ENCODE measurements at regions not wholly inside any gene's neighbourhood (a gene's known extent, or its start where the extent isn't known, plus 50 kb on each side); places are given as distances from the start of the nearest gene placed in this dataset.

DNA sequence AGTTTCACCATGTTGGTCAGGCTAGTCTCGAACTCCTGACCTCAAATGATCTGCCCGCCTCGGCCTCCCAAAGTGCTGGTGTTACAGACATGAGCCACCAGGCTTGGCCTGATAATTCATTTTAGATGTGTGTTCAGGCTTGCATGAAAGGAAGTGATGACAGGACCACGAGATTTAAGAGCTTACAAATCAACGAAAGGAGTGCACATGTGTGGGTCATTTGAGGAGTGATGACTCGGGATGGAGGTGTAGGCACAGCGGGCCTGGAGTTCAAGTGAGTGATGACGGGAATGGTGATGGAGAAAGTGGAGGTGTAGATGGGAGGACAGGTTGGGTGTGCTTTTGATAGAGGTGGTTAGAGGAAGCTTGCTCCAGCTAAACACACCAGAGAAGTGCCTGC is 742.4 kb downstream of the GALR1 start:
- H3K27me3 Mint-ChIP-seq, result peaks cover 0 to 2% of the 10 kb centered on the region in 2 donors
- DNase-seq, result no peak
- H3K27ac ChIP-seq (ENCODE audit: low read length), result no peak overlapping the region
- ChIA-PET POLR2A (no interaction called here), CTCF (interaction anchor here in 1 of 2 donors (0.6 kb wide), 1 partner anchor 338 kb away, joined by 4 read pairs; no protein-coding TSS in a partner anchor)
- no peaks in the 10 kb centered on the region for H3K4me1 Mint-ChIP-seq
- H3K4me3 Mint-ChIP-seq, result no peak overlapping the region
- peaks cover 0 to 16% (median 0%) of the 10 kb centered on the region in 3 donors for H3K9me3 Mint-ChIP-seq
- H3K36me3 ChIP-seq (ENCODE audit: control insufficient read depth in 2 of 2, extremely low read depth in 1 of 2, insufficient read depth in 1 of 2, low read length in 1 of 2), result no peaks in the 10 kb centered on the region
- H3K4me1 ChIP-seq (ENCODE audit: control insufficient read depth in 1 of 2, extremely low read depth in 1 of 2, insufficient read depth in 2 of 2, low read length in 2 of 2), result no peaks in the 10 kb centered on the region
- no peaks in the 10 kb centered on the region for H3K36me3 Mint-ChIP-seq
- WGBS (ENCODE audit: insufficient coverage), result 82% methylated on average over 8 of the region's 8 CpGs
- no peak overlapping the region for H3K4me3 ChIP-seq (ENCODE audit: control insufficient read depth in 1 of 2, extremely low read depth in 1 of 2, low read length in 1 of 2)
- ATAC-seq (replicated peaks in 1 of 4), result no peak
- H3K9me3 ChIP-seq, result no peaks in the 10 kb centered on the region
- H3K27me3 ChIP-seq (replicated peaks in 1 of 2; ENCODE audit: control insufficient read depth in 2 of 2, extremely low read depth in 1 of 2, insufficient read depth in 2 of 2, low read length in 1 of 2), result no peaks in the 10 kb centered on the region
- H3K27ac Mint-ChIP-seq, result no peak overlapping the region

GRCh38 chr18:77993188-77993981 is 743.7 kb downstream of the GALR1 start:
- Mint-ChIP-seq H3K27me3 (peaks cover 0 to 3% of the 10 kb centered on the region in 2 donors), H3K27ac (no peak overlapping the region), H3K9me3 (peaks cover 0 to 16% (median 0%) of the 10 kb centered on the region in 3 donors), H3K36me3 (no peaks in the 10 kb centered on the region), H3K4me1 (no peaks in the 10 kb centered on the region), H3K4me3 (no peak overlapping the region)
- POLR2A ChIA-PET, result no interaction called here
- Histone ChIP-seq H3K4me1 (ENCODE audit: control insufficient read depth in 1 of 2, extremely low read depth in 1 of 2, insufficient read depth in 2 of 2, low read length in 2 of 2) (no peaks in the 10 kb centered on the region), H3K4me3 (ENCODE audit: control insufficient read depth in 1 of 2, extremely low read depth in 1 of 2, low read length in 1 of 2) (no peak overlapping the region), H3K9me3 (no peaks in the 10 kb centered on the region), H3K27ac (ENCODE audit: low read length) (no peak overlapping the region), H3K36me3 (ENCODE audit: control insufficient read depth in 2 of 2, extremely low read depth in 1 of 2, insufficient read depth in 1 of 2, low read length in 1 of 2) (no peaks in the 10 kb centered on the region), H3K27me3 (replicated peaks in 1 of 2; ENCODE audit: control insufficient read depth in 2 of 2, extremely low read depth in 1 of 2, insufficient read depth in 2 of 2, low read length in 1 of 2) (no peaks in the 10 kb centered on the region)
- CTCF ChIA-PET, result no interaction called here
- no peak for DNase-seq
- 88% methylated on average over 23 of the region's 25 CpGs for WGBS (ENCODE audit: insufficient coverage)
- no peak for ATAC-seq (replicated peaks in 1 of 4)

DNA sequence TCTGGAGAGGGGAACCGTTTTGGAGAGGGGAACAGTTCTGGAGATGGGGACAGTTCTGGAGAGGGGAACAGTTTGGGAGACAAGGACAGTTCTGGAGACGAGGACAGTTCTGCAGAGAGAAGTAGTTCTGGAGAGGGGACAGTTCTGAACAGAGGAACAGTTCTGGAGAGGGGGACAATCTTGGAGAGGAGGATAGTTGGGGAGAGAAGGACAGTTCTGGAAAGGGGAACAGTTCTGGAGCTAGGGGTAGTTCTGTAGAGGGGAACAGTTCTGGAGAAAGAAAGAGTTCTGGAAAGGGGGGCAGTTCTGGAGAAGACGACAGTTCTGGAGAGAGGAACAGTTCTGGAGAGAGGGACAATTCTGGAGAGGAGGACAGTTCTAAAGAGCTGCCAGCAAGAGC is 745.9 kb downstream of the GALR1 start:
- Mint-ChIP-seq H3K27ac (no peak overlapping the region), H3K9me3 (peaks cover 0 to 16% (median 5%) of the 10 kb centered on the region in 3 donors), H3K36me3 (no peaks in the 10 kb centered on the region), H3K27me3 (peaks cover 0 to 2% of the 10 kb centered on the region in 2 donors), H3K4me1 (no peaks in the 10 kb centered on the region), H3K4me3 (no peak overlapping the region)
- Histone ChIP-seq H3K27me3 (replicated peaks in 1 of 2; ENCODE audit: control insufficient read depth in 2 of 2, extremely low read depth in 1 of 2, insufficient read depth in 2 of 2, low read length in 1 of 2) (no peaks in the 10 kb centered on the region), H3K4me1 (ENCODE audit: control insufficient read depth in 1 of 2, extremely low read depth in 1 of 2, insufficient read depth in 2 of 2, low read length in 2 of 2) (no peaks in the 10 kb centered on the region), H3K36me3 (ENCODE audit: control insufficient read depth in 2 of 2, extremely low read depth in 1 of 2, insufficient read depth in 1 of 2, low read length in 1 of 2) (no peaks in the 10 kb centered on the region), H3K4me3 (ENCODE audit: control insufficient read depth in 1 of 2, extremely low read depth in 1 of 2, low read length in 1 of 2) (no peak overlapping the region), H3K9me3 (no peaks in the 10 kb centered on the region), H3K27ac (ENCODE audit: low read length) (no peak overlapping the region)
- no peak for ATAC-seq (replicated peaks in 1 of 4)
- ChIA-PET CTCF (no interaction called here), POLR2A (no interaction called here)
- WGBS (ENCODE audit: insufficient coverage), result 54% methylated on average over 3 of the region's 3 CpGs
- DNase-seq, result no peak

DNA sequence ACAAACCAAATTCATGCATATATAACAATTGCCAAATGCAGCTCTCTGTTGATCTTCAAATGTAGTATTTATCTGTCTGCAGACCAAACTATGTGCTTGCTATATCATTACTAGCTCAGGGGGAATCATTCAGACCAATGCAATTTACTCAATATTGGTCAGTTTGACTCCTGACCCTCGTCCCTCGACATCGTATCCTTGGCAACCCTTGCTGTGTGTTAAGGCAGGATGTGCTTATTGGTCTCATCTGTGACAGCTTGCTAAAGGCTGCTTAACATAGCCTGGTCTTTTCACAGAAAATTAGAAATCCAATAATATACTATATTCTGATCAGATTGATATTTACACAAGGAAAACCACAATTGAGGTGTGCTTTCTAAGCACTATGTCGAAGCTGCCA is 747.1 kb downstream of the GALR1 start:
- Histone ChIP-seq H3K4me1 (ENCODE audit: control insufficient read depth in 1 of 2, extremely low read depth in 1 of 2, insufficient read depth in 2 of 2, low read length in 2 of 2) (no peaks in the 10 kb centered on the region), H3K27ac (ENCODE audit: low read length) (no peak overlapping the region), H3K4me3 (ENCODE audit: control insufficient read depth in 1 of 2, extremely low read depth in 1 of 2, low read length in 1 of 2) (no peak overlapping the region), H3K36me3 (ENCODE audit: control insufficient read depth in 2 of 2, extremely low read depth in 1 of 2, insufficient read depth in 1 of 2, low read length in 1 of 2) (no peaks in the 10 kb centered on the region), H3K27me3 (replicated peaks in 1 of 2; ENCODE audit: control insufficient read depth in 2 of 2, extremely low read depth in 1 of 2, insufficient read depth in 2 of 2, low read length in 1 of 2) (no peaks in the 10 kb centered on the region), H3K9me3 (no peaks in the 10 kb centered on the region)
- H3K4me3 Mint-ChIP-seq, result no peak overlapping the region
- WGBS (ENCODE audit: insufficient coverage), result 20% methylated on average over 1 of the region's 4 CpGs
- peaks cover 0 to 2% of the 10 kb centered on the region in 2 donors for H3K27me3 Mint-ChIP-seq
- ChIA-PET CTCF (no interaction called here), POLR2A (no interaction called here)
- no peaks in the 10 kb centered on the region for H3K36me3 Mint-ChIP-seq
- H3K4me1 Mint-ChIP-seq, result no peaks in the 10 kb centered on the region
- no peak overlapping the region for H3K27ac Mint-ChIP-seq
- H3K9me3 Mint-ChIP-seq, result peaks cover 6 to 16% (median 15%) of the 10 kb centered on the region in 3 donors
- DNase-seq, result no peak
- no peak for ATAC-seq (replicated peaks in 1 of 4)

GRCh38 chr18:78001811-78002210 is 752.2 kb downstream of the GALR1 start:
- H3K27me3 ChIP-seq (replicated peaks in 1 of 2; ENCODE audit: control insufficient read depth in 2 of 2, extremely low read depth in 1 of 2, insufficient read depth in 2 of 2, low read length in 1 of 2), result peaks cover 0 to 3% of the 10 kb centered on the region in 2 experiments
- no peak for DNase-seq
- no peaks in the 10 kb centered on the region for H3K4me1 Mint-ChIP-seq
- no peak overlapping the region for H3K4me3 Mint-ChIP-seq
- H3K9me3 ChIP-seq, result no peaks in the 10 kb centered on the region
- no peaks in the 10 kb centered on the region for H3K36me3 Mint-ChIP-seq
- CTCF ChIA-PET, result no interaction called here
- H3K4me1 ChIP-seq (ENCODE audit: control insufficient read depth in 1 of 2, extremely low read depth in 1 of 2, insufficient read depth in 2 of 2, low read length in 2 of 2), result no peaks in the 10 kb centered on the region
- no peak overlapping the region for H3K4me3 ChIP-seq (ENCODE audit: control insufficient read depth in 1 of 2, extremely low read depth in 1 of 2, low read length in 1 of 2)
- no peak for ATAC-seq (replicated peaks in 1 of 4)
- POLR2A ChIA-PET, result no interaction called here
- peaks cover 8 to 21% (median 10%) of the 10 kb centered on the region in 3 donors for H3K9me3 Mint-ChIP-seq
- H3K27ac Mint-ChIP-seq, result no peak overlapping the region
- no peaks in the 10 kb centered on the region for H3K36me3 ChIP-seq (ENCODE audit: control insufficient read depth in 2 of 2, extremely low read depth in 1 of 2, insufficient read depth in 1 of 2, low read length in 1 of 2)
- H3K27me3 Mint-ChIP-seq, result peaks cover 12 to 18% of the 10 kb centered on the region in 2 donors
- H3K27ac ChIP-seq (ENCODE audit: low read length), result no peak overlapping the region

DNA sequence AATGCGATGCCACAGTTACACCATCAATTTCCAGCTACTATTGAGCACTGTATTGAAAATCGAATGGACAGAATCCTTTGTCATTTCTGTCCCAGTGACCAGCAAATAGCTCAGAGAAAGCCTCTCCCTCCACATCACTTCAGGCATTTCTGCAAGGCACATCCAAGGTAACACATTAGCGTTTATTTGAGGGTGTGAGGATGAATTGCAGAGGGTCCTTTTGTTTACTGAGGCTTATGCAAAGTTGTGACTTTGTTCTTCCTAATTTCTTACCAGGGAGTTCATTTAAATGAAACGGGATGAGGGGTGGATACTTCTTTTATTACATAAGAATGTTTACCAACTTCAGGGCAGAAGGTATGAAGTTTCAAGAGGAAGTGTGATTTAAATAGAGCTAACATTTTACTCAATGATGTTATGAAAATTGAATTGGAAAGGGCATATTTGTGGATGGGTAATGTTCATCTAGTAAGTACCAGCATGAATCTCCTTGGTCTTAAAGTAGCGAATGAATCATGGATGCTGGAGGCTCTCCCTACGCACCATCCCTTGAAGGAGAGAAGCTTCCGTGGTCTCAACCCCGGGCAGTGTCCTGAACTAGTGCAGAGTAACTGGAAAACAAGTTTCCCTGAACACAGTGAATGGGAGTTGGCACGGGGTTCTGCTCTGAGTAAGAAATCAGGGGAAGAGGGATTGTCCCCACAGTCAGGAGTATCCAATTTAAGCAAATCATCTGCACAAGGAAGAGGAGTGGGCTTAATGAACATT is 756.5 kb downstream of the GALR1 start:
- CTCF ChIA-PET, result no interaction called here
- Histone ChIP-seq H3K36me3 (ENCODE audit: control insufficient read depth in 2 of 2, extremely low read depth in 1 of 2, insufficient read depth in 1 of 2, low read length in 1 of 2) (no peaks in the 10 kb centered on the region), H3K9me3 (no peaks in the 10 kb centered on the region), H3K27me3 (replicated peaks in 1 of 2; ENCODE audit: control insufficient read depth in 2 of 2, extremely low read depth in 1 of 2, insufficient read depth in 2 of 2, low read length in 1 of 2) (peaks cover 0 to 5% of the 10 kb centered on the region in 2 experiments), H3K27ac (ENCODE audit: low read length) (no peak overlapping the region), H3K4me3 (ENCODE audit: control insufficient read depth in 1 of 2, extremely low read depth in 1 of 2, low read length in 1 of 2) (no peak overlapping the region), H3K4me1 (ENCODE audit: control insufficient read depth in 1 of 2, extremely low read depth in 1 of 2, insufficient read depth in 2 of 2, low read length in 2 of 2) (no peaks in the 10 kb centered on the region)
- Mint-ChIP-seq H3K9me3 (peaks cover 11 to 18% (median 17%) of the 10 kb centered on the region in 3 donors), H3K27ac (no peak overlapping the region), H3K27me3 (peaks cover 12 to 23% of the 10 kb centered on the region in 2 donors), H3K36me3 (no peaks in the 10 kb centered on the region), H3K4me3 (no peak overlapping the region), H3K4me1 (no peaks in the 10 kb centered on the region)
- POLR2A ChIA-PET, result no interaction called here
- no peak for DNase-seq
- ATAC-seq (replicated peaks in 1 of 4), result no peak
- 40% methylated on average over 5 of the region's 9 CpGs for WGBS (ENCODE audit: insufficient coverage)
